Left ventricle myocardium inferior (tissue), 1 donor: ENCODE measurements at regions not wholly inside any gene's neighbourhood (a gene's known extent, or its start where the extent isn't known, plus 50 kb on each side); places are given as distances from the start of the nearest gene placed in this dataset.
"Not testable (repeated sequence)": the region's sequence is repeated elsewhere in the genome, so short reads cannot be mapped to it uniquely, and the experiment has no call there.

Experiments used
- DNase-seq: peaks from one replicate; pipeline ENCODE4 v3.0.0-alpha.2; 2020
- H3K27ac ChIP-seq: fragments of 200-600 bp; replicated peaks from 2 replicates; pipeline ENCODE4 v1.8.0; 2021
- H3K27me3 ChIP-seq: fragments of 200-600 bp; 2 replicates; pipeline ENCODE4 v1.8.0; 2021; ENCODE audit warnings: low read depth
- H3K36me3 ChIP-seq: fragments of 200-600 bp; 2 replicates; pipeline ENCODE4 v1.8.0; 2021
- H3K4me1 ChIP-seq: fragments of 200-600 bp; 2 replicates; pipeline ENCODE4 v1.8.0; 2021
- H3K4me3 ChIP-seq: fragments of 200-600 bp; 2 replicates; pipeline ENCODE4 v1.8.0; 2021; ENCODE audit warnings: mild to moderate bottlenecking, moderate library complexity
- H3K9me3 ChIP-seq: fragments of 200-600 bp; replicated peaks from 2 replicates; pipeline ENCODE4 v1.8.0; 2021
- CTCF ChIP-seq: fragments of 200-600 bp; IDR thresholded peaks from 2 replicates; pipeline ENCODE4 v1.8.0; 2021; ENCODE audit warnings: antibody characterized with exemption, mild to moderate bottlenecking, borderline replicate concordance
- intact Hi-C: fragments of 100-400 bp; cut with micrococcal nuclease; formaldehyde crosslinking; loops from one replicate; pipeline ENCODE4 v1.11.0; 2022
- donor health status: DM: no; HTN: yes; CAD: no; lungs with severe emphysema.

DNA sequence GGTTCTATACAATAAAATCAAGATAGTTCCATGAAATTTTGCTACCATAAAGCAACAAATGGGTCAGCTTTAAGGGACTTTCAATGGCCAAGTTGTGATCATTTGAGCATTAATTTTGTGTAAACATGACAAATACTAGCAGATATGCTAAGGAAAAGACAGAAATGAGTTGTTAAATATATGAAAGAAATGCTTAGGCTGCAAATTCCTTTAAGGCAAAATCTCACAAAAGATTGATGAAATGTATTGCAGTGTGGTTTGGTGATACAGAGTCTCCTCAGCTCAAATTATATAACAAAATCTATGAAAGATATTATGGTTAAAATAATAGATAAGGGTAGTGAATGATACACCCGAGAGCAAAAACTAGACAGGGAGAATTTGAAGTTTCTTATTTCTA, 377.2 kb downstream of the RAP2B start:
- no peak overlapping the region for H3K27ac ChIP-seq
- H3K36me3 ChIP-seq, result no peaks in the 10 kb centered on the region
- intact Hi-C loops, result no loop called here
- peaks cover 41% of the 10 kb centered on the region for H3K9me3 ChIP-seq
- TF ChIP-seq CTCF, result no peak
- no peaks in the 10 kb centered on the region for H3K27me3 ChIP-seq
- H3K4me3 ChIP-seq, result no peak overlapping the region
- H3K4me1 ChIP-seq, result no peaks in the 10 kb centered on the region
- DNase-seq, result no peak

- no peaks in the 10 kb centered on the region for H3K4me1 ChIP-seq
- intact Hi-C loops, result no loop called here
- no peak for TF ChIP-seq CTCF
These were observed 383.4 kb downstream of the RAP2B start for GRCh38 chr3:153545471-153545870.

DNA sequence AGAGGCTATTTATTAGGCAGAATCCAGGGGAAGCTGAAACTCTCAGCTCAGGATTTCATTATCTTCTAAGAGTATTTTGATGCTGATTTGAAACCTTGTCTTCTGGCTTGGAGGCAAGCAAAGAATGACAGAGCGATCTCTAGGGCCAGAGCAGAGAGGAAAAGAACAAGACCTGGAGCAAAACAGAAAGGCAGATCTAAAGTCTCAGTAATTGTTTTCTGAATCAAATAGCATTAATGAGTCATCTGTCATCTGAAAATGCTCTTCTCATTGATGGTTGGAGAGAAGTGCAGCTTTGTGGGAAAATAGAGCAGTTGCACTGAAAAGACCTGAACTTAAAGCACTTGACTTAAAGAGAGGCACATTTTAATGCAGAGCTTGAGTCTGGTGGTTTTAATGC, 385.9 kb downstream of the RAP2B start:
- DNase-seq, result no peak
- no peak overlapping the region for H3K4me3 ChIP-seq
- intact Hi-C loops, result no loop called here
- peaks cover 12% of the 10 kb centered on the region for H3K9me3 ChIP-seq
- no peak for TF ChIP-seq CTCF
- no peaks in the 10 kb centered on the region for H3K27me3 ChIP-seq
- H3K4me1 ChIP-seq, result no peaks in the 10 kb centered on the region
- no peaks in the 10 kb centered on the region for H3K36me3 ChIP-seq
- no peak overlapping the region for H3K27ac ChIP-seq

More at GRCh38 chr3:153545471-153545870, 383.4 kb downstream of the RAP2B start:
- no peaks in the 10 kb centered on the region for H3K36me3 ChIP-seq
- H3K27me3 ChIP-seq, result no peaks in the 10 kb centered on the region
- H3K4me3 ChIP-seq, result no peak overlapping the region
- no peak overlapping the region for H3K27ac ChIP-seq
- H3K9me3 ChIP-seq, result peaks cover 27% of the 10 kb centered on the region
- DNase-seq, result no peak

DNA sequence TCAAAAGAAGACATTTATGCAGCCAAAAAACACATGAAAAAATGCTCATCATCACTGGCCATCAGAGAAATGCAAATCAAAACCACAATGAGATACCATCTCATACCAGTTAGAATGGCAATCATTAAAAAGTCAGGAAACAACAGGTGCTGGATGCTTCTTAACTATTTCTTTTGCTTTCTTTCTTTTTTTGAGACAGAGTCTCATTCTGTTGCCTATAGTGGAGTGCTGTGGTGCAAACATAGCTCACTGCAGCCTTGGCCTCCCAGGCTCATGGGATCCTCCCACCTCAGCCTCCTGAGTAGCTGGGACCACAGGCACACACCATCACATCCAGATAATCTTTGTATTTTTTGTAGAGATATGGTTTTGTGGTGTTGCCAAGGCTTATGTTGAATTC, 387.7 kb downstream of the RAP2B start:
- H3K4me1 ChIP-seq, H3K4me3 ChIP-seq, H3K9me3 ChIP-seq, intact Hi-C loops, DNase-seq, H3K27ac ChIP-seq, H3K27me3 ChIP-seq, H3K36me3 ChIP-seq: not testable (repeated sequence)

DNA sequence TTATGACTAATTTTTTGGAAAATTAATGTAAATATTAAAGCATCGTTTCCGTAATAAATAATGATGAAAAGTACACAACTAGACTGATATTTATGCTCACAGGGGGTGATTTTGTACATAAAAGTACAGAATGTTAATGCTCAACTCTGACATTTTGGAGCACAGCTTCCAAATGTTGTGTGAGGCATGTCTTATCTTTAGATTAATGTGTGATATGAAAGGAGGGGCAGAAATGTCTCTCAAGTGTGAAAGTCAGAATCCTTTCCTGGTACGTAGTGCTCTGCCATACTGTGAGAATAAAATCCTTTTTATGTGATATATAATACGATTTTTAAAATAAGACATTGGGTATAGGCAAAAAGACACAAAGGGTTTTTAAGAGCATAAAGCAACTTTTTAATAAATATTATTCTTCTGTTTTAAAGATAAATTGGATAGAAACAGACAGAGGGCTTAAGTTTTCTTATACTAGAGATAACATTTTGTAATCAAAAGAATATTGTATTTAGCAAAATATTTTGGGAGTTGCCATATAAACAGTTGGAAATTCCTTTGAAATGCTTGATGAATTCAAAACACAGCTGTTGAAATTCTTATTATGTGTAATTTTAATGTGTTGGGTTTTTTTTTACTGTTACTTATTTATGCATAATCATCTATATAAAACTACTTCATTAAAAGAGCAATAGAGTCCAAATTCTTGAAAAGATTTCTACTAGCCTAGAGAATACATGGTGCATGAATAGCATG, 389.7 kb downstream of the RAP2B start:
- intact Hi-C loops, result no loop called here

More for the DNA sequence above, 389.7 kb downstream of the RAP2B start:
- Histone ChIP-seq H3K4me3 (no peak overlapping the region), H3K9me3 (peaks cover 2% of the 10 kb centered on the region), H3K36me3 (no peaks in the 10 kb centered on the region), H3K27ac (peak overlapping the region; percentile 76), H3K27me3 (no peaks in the 10 kb centered on the region), H3K4me1 (no peaks in the 10 kb centered on the region)
- no peak for TF ChIP-seq CTCF
- no peak for DNase-seq
